ENCODE measurements at regions not wholly inside any gene's neighbourhood (a gene's known extent, or its start where the extent isn't known, plus 50 kb on each side); places are given as distances from the start of the nearest gene placed in this dataset.

GRCh38 chr5:128796506-128796905, 168.8 kb upstream of the SLC27A6 start:
- TF ChIP-seq, protein P1, sequence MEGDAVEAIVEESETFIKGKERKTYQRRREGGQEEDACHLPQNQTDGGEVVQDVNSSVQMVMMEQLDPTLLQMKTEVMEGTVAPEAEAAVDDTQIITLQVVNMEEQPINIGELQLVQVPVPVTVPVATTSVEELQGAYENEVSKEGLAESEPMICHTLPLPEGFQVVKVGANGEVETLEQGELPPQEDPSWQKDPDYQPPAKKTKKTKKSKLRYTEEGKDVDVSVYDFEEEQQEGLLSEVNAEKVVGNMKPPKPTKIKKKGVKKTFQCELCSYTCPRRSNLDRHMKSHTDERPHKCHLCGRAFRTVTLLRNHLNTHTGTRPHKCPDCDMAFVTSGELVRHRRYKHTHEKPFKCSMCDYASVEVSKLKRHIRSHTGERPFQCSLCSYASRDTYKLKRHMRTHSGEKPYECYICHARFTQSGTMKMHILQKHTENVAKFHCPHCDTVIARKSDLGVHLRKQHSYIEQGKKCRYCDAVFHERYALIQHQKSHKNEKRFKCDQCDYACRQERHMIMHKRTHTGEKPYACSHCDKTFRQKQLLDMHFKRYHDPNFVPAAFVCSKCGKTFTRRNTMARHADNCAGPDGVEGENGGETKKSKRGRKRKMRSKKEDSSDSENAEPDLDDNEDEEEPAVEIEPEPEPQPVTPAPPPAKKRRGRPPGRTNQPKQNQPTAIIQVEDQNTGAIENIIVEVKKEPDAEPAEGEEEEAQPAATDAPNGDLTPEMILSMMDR (IDR thresholded peaks at IDR 0.05; ENCODE audit: insufficient read depth, low read depth, low read length) = no peak
- DNase-seq (ENCODE audit: low read depth) = peak; percentile 4
- no peak overlapping the region for H3K4me3 ChIP-seq (ENCODE audit: low read depth, low read length)

DNA sequence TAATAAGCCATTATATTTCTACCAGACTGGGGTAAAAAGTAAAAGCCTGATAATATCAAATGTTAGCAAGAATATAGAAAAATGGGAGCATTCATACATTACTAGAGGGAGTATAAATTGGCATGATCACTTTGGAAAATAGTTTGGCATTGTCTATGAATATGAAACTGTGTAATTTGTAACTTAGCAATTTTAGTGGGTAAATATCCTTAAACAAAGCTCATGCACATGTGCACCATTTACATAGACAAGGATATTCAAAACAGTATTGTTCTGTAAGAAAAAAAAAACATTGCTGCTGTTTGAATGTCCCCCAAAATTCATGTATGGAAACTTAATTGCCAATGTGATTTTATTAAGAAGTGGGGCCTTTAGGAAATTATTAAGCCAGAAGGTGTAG, 166.4 kb upstream of the SLC27A6 start:
- TF ChIP-seq, protein P1 (IDR thresholded peaks at IDR 0.05; ENCODE audit: insufficient read depth, low read depth, low read length) = no peak
- DNase-seq (ENCODE audit: low read depth) = no peak
- no peak overlapping the region for H3K4me3 ChIP-seq (ENCODE audit: low read depth, low read length)

DNA sequence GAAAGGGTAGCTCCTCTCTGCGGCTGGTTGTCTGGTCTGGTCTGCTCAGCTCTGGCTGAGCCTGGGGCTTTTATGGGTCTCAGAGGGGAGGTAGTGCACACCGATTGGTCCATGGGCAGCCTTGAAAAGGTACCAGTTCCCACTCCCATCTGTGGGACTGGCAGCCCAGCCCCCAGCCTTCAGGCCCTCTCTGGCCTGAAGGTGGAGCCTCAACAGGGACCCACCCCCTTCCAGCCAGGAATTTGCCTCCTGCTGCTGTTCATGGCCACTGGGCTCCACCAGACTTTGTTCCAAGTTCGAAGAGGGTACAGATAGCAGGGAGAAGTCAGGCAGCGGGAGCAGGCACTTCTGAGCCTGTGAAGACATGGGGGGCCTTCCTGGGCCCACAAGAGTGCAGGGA, 165.3 kb upstream of the SLC27A6 start:
- DNase-seq (ENCODE audit: low read depth) = no peak
- no peak overlapping the region for H3K4me3 ChIP-seq (ENCODE audit: low read depth, low read length)
- TF ChIP-seq, protein P1 (IDR thresholded peaks at IDR 0.05; ENCODE audit: insufficient read depth, low read depth, low read length) = no peak

GRCh38 chr5:128800377-128800776, 164.9 kb upstream of the SLC27A6 start:
- H3K4me3 ChIP-seq (ENCODE audit: low read depth, low read length) = no peak overlapping the region
- TF ChIP-seq, protein P1 (IDR thresholded peaks at IDR 0.05; ENCODE audit: insufficient read depth, low read depth, low read length) = no peak
- no peak for DNase-seq (ENCODE audit: low read depth)

- TF ChIP-seq, protein P1 (IDR thresholded peaks at IDR 0.05; ENCODE audit: insufficient read depth, low read depth, low read length) = no peak
- H3K4me3 ChIP-seq (ENCODE audit: low read depth, low read length) = no peak overlapping the region
- DNase-seq (ENCODE audit: low read depth) = no peak
Observed at GRCh38 chr5:128813317-128814070, 151.8 kb upstream of the SLC27A6 start.

GRCh38 chr5:128815201-128815600, 150.1 kb upstream of the SLC27A6 start:
- TF ChIP-seq, protein P1 (IDR thresholded peaks at IDR 0.05; ENCODE audit: insufficient read depth, low read depth, low read length) = no peak
- H3K4me3 ChIP-seq (ENCODE audit: low read depth, low read length) = no peak overlapping the region
- DNase-seq (ENCODE audit: low read depth) = no peak

DNA sequence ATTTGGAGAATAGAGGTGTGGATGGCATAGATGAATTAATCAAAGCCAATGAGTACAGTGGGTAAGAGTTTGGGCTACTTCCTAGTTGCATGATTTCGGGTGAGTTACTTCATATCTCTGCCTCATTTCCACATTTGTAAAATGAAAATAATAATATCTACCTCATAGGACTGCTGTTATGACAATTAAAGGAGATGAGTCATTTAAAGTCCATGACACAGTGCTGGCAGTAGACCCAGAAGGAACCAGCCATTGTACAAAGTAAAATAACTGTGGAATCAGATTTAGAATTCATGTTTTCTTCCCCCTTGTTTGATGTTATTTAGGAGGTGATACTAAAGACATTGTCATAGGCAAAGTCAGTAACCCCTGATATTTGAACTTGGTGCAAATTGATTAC, 139.5 kb upstream of the SLC27A6 start:
- peak; percentile 31 for DNase-seq (ENCODE audit: low read depth)
- TF ChIP-seq, protein P1 (IDR thresholded peaks at IDR 0.05; ENCODE audit: insufficient read depth, low read depth, low read length) = no peak
- no peak overlapping the region for H3K4me3 ChIP-seq (ENCODE audit: low read depth, low read length)
